ENCODE measurements at regions not wholly inside any gene's neighbourhood (a gene's known extent, or its start where the extent isn't known, plus 50 kb on each side); places are given as distances from the start of the nearest gene placed in this dataset.

DNA sequence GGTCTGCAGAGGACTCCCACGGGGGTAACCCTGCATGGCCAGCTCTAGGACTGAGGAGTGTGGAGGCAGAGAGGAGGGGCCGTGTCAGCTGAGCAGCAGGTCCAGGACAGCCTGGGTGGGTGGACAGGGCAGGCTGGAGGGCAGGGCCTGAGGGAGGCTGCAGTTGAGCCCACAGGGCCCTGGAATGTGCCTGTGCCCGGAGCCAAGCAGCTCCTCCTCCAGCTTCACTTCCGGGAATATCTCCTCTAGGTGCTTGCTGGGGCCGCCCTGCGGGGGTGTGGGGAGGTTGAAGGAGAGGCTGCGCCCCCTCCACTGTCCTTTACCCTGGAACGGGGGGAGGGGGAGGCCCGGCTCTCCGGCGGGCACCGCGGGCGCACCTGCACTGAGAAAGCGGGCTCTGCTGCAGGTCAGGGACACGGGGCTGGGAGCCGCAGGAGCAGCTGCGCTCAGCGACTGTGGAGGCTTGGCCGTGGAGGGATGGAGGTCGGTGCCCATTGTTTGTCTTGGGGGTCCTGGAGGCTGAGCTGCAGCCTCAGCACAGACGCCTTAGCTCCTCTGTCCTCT, 1293.2 kb downstream of the BRD1 start:
- Histone ChIP-seq H3K9me3 (ENCODE audit: low read length) (no peaks in the 10 kb centered on the region), H3K4me3 (ENCODE audit: low read depth in 1 of 2, low read length in 2 of 2) (no peak overlapping the region), H3K27me3 (ENCODE audit: control insufficient read depth in 1 of 2, insufficient read depth in 2 of 2, low read length in 2 of 2) (no peaks in the 10 kb centered on the region), H3K9ac (ENCODE audit: low read length) (no peak overlapping the region), H3K36me3 (ENCODE audit: insufficient read depth, low read length) (no peaks in the 10 kb centered on the region), H3K27ac (ENCODE audit: low read depth, low read length) (no peak overlapping the region), H3K4me1 (ENCODE audit: insufficient read depth, low read length) (no peaks in the 10 kb centered on the region)

DNA sequence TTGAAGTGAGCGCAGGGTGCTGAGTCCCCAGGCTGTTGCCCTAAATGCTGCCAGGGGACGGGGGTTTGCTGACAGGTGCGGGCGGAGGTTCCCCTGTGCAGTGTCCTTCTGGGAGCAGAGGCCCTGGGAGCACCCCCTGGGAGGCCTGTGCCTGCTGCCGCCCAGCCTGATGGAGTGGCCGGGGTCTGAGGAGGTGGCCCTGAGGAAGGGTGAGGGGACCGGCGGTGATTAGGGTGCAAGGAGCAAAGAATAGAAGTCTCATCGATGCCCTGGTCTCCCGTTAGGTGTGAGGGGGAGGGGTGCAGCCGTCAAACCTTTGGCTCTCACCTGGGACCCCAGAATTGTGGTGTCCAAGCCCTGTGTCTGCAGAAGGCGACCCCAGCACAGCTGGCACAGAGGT, 1294.7 kb downstream of the BRD1 start:
- Histone ChIP-seq H3K4me1 (ENCODE audit: insufficient read depth, low read length) (no peaks in the 10 kb centered on the region), H3K27ac (ENCODE audit: low read depth, low read length) (no peak overlapping the region), H3K9ac (ENCODE audit: low read length) (no peak overlapping the region), H3K9me3 (ENCODE audit: low read length) (no peaks in the 10 kb centered on the region), H3K36me3 (ENCODE audit: insufficient read depth, low read length) (no peaks in the 10 kb centered on the region), H3K27me3 (ENCODE audit: control insufficient read depth in 1 of 2, insufficient read depth in 2 of 2, low read length in 2 of 2) (no peaks in the 10 kb centered on the region), H3K4me3 (ENCODE audit: low read depth in 1 of 2, low read length in 2 of 2) (no peak overlapping the region)

GRCh38 chr22:48531761-48532435, 1295.8 kb downstream of the BRD1 start:
- Histone ChIP-seq H3K4me1 (ENCODE audit: insufficient read depth, low read length) (no peaks in the 10 kb centered on the region), H3K36me3 (ENCODE audit: insufficient read depth, low read length) (no peaks in the 10 kb centered on the region), H3K27ac (ENCODE audit: low read depth, low read length) (no peak overlapping the region), H3K9me3 (ENCODE audit: low read length) (no peaks in the 10 kb centered on the region), H3K27me3 (ENCODE audit: control insufficient read depth in 1 of 2, insufficient read depth in 2 of 2, low read length in 2 of 2) (no peaks in the 10 kb centered on the region), H3K4me3 (ENCODE audit: low read depth in 1 of 2, low read length in 2 of 2) (no peak overlapping the region), H3K9ac (ENCODE audit: low read length) (no peak overlapping the region)

DNA sequence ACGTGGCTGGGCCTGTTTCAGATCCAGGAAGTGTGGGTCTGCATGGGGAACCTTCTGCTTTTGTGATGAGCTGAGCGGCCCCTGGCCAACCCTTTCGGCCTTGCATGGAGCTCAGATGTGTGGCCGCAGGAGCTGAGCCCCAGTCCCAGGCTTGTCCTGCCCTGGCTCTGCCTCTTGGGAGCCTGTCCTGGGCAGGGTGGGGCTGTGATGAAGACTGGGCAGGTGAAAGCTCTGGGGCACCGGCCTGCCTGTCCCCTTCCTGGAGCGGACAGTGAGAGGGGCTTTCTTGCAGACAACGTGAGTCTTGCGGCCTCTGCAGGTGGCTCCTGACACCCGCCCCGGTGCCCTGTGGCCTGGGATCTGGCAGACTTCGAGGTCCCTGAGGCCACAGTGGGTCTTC, 1296.6 kb downstream of the BRD1 start:
- Histone ChIP-seq H3K9ac (ENCODE audit: low read length) (no peak overlapping the region), H3K4me3 (ENCODE audit: low read depth in 1 of 2, low read length in 2 of 2) (no peak overlapping the region), H3K9me3 (ENCODE audit: low read length) (no peaks in the 10 kb centered on the region), H3K4me1 (ENCODE audit: insufficient read depth, low read length) (no peaks in the 10 kb centered on the region), H3K27ac (ENCODE audit: low read depth, low read length) (no peak overlapping the region), H3K27me3 (ENCODE audit: control insufficient read depth in 1 of 2, insufficient read depth in 2 of 2, low read length in 2 of 2) (no peaks in the 10 kb centered on the region), H3K36me3 (ENCODE audit: insufficient read depth, low read length) (no peaks in the 10 kb centered on the region)

- H3K9me3 ChIP-seq (ENCODE audit: low read length) = no peaks in the 10 kb centered on the region
- no peak overlapping the region for H3K27ac ChIP-seq (ENCODE audit: low read depth, low read length)
- no peak overlapping the region for H3K9ac ChIP-seq (ENCODE audit: low read length)
- H3K4me1 ChIP-seq (ENCODE audit: insufficient read depth, low read length) = no peaks in the 10 kb centered on the region
- H3K27me3 ChIP-seq (ENCODE audit: control insufficient read depth in 1 of 2, insufficient read depth in 2 of 2, low read length in 2 of 2) = no peaks in the 10 kb centered on the region
- no peak overlapping the region for H3K4me3 ChIP-seq (ENCODE audit: low read depth in 1 of 2, low read length in 2 of 2)
- H3K36me3 ChIP-seq (ENCODE audit: insufficient read depth, low read length) = no peaks in the 10 kb centered on the region
Observed at GRCh38 chr22:48530666-48531065, 1297.0 kb downstream of the BRD1 start.

DNA sequence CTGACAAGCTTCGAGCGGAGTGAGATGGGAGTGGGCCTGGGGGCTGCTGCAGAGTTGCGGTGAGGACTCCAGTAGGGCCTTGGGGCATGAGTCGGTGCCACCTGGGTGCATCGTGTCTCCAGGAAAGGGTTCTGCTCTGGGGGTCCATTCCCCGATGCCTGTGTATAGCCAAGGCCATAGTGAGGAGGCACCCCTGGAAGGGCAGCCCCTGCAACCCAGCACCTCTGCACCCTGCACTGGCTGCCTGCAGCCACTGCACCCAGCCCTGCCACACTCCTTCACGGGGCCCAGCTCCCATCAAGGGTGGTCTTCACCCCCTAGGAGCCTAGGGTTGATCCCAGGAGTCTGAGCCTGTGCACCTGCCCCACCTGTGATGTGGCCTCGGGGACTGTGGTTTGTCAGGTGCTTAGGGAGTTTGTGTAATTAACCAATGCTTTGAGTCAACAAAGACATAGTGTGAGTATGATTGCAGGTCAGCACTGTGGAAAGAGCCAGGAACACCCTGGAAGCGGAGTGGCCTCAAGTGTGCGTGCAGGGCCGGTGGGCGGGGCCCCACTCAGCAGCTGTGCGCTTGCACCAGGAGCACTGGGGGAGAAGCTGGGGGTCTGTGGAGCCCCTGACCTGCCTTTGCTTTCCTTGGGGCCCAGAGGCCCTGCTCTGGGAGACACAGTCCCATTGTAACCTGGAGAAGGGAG, 1299.3 kb downstream of the BRD1 start:
- Histone ChIP-seq H3K9ac (ENCODE audit: low read length) (no peak overlapping the region), H3K4me1 (ENCODE audit: insufficient read depth, low read length) (no peaks in the 10 kb centered on the region), H3K9me3 (ENCODE audit: low read length) (no peaks in the 10 kb centered on the region), H3K27me3 (ENCODE audit: control insufficient read depth in 1 of 2, insufficient read depth in 2 of 2, low read length in 2 of 2) (no peaks in the 10 kb centered on the region), H3K27ac (ENCODE audit: low read depth, low read length) (no peak overlapping the region), H3K4me3 (ENCODE audit: low read depth in 1 of 2, low read length in 2 of 2) (no peak overlapping the region), H3K36me3 (ENCODE audit: insufficient read depth, low read length) (no peaks in the 10 kb centered on the region)

- no peaks in the 10 kb centered on the region for H3K4me1 ChIP-seq (ENCODE audit: insufficient read depth, low read length)
- H3K9me3 ChIP-seq (ENCODE audit: low read length) = no peaks in the 10 kb centered on the region
- no peak overlapping the region for H3K4me3 ChIP-seq (ENCODE audit: low read depth in 1 of 2, low read length in 2 of 2)
- no peak overlapping the region for H3K27ac ChIP-seq (ENCODE audit: low read depth, low read length)
- no peaks in the 10 kb centered on the region for H3K36me3 ChIP-seq (ENCODE audit: insufficient read depth, low read length)
- no peak overlapping the region for H3K9ac ChIP-seq (ENCODE audit: low read length)
- no peaks in the 10 kb centered on the region for H3K27me3 ChIP-seq (ENCODE audit: control insufficient read depth in 1 of 2, insufficient read depth in 2 of 2, low read length in 2 of 2)
Observed at GRCh38 chr22:48523761-48524160, 1303.9 kb downstream of the BRD1 start.

DNA sequence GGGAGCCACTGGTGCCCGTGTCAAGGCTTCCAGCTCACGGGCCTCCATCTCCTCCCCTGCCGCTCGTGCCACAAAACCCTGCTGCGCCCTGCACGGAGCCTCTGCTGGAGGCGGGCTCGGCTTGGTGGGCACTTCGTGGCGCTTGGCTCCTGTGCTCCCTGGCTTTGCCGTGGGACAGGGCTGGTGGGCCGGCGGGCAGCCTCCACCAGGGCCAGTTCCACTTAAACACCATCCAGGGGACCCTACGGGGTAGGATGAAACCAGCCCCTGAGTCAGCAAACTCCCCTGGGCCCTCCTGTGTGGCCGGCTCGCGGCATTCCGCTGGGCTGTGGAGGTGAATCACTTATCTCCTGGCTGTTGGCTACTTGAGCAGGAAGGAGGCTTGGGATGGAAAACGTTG, 1304.6 kb downstream of the BRD1 start:
- H3K27me3 ChIP-seq (ENCODE audit: control insufficient read depth in 1 of 2, insufficient read depth in 2 of 2, low read length in 2 of 2) = no peaks in the 10 kb centered on the region
- no peaks in the 10 kb centered on the region for H3K4me1 ChIP-seq (ENCODE audit: insufficient read depth, low read length)
- H3K9me3 ChIP-seq (ENCODE audit: low read length) = no peaks in the 10 kb centered on the region
- H3K27ac ChIP-seq (ENCODE audit: low read depth, low read length) = no peak overlapping the region
- no peak overlapping the region for H3K9ac ChIP-seq (ENCODE audit: low read length)
- no peaks in the 10 kb centered on the region for H3K36me3 ChIP-seq (ENCODE audit: insufficient read depth, low read length)
- H3K4me3 ChIP-seq (ENCODE audit: low read depth in 1 of 2, low read length in 2 of 2) = no peak overlapping the region

DNA sequence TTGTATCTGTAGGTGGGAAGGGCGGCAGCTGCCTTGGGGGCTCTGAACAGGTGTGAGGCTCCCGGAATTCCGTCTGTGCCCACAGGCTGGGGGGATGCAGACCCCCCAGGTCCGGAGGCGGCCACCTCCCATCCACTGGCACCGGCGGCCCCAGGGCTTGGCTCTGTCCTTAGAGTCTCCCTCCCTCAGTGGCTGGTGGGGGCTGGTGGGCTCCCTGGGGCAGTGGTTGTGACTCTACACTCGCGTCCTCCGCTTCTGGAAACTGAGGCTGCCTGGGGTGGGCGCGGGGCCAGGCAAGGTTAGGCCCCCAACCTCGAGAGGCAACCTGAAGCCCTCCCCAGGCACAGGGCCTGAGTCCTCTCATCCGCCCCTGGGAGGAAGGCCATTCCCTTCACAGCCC, 1305.4 kb downstream of the BRD1 start:
- H3K4me3 ChIP-seq (ENCODE audit: low read depth in 1 of 2, low read length in 2 of 2) = no peak overlapping the region
- H3K9me3 ChIP-seq (ENCODE audit: low read length) = no peaks in the 10 kb centered on the region
- H3K9ac ChIP-seq (ENCODE audit: low read length) = no peak overlapping the region
- H3K27me3 ChIP-seq (ENCODE audit: control insufficient read depth in 1 of 2, insufficient read depth in 2 of 2, low read length in 2 of 2) = no peaks in the 10 kb centered on the region
- H3K36me3 ChIP-seq (ENCODE audit: insufficient read depth, low read length) = no peaks in the 10 kb centered on the region
- H3K4me1 ChIP-seq (ENCODE audit: insufficient read depth, low read length) = no peaks in the 10 kb centered on the region
- no peak overlapping the region for H3K27ac ChIP-seq (ENCODE audit: low read depth, low read length)

GRCh38 chr22:48520884-48521588, 1306.6 kb downstream of the BRD1 start:
- Histone ChIP-seq H3K9ac (ENCODE audit: low read length) (no peak overlapping the region), H3K36me3 (ENCODE audit: insufficient read depth, low read length) (no peaks in the 10 kb centered on the region), H3K27me3 (ENCODE audit: control insufficient read depth in 1 of 2, insufficient read depth in 2 of 2, low read length in 2 of 2) (no peaks in the 10 kb centered on the region), H3K9me3 (ENCODE audit: low read length) (no peaks in the 10 kb centered on the region), H3K4me1 (ENCODE audit: insufficient read depth, low read length) (no peaks in the 10 kb centered on the region), H3K4me3 (ENCODE audit: low read depth in 1 of 2, low read length in 2 of 2) (no peak overlapping the region), H3K27ac (ENCODE audit: low read depth, low read length) (no peak overlapping the region)

- no peak overlapping the region for H3K27ac ChIP-seq (ENCODE audit: low read depth, low read length)
- H3K27me3 ChIP-seq (ENCODE audit: control insufficient read depth in 1 of 2, insufficient read depth in 2 of 2, low read length in 2 of 2) = no peaks in the 10 kb centered on the region
- H3K9me3 ChIP-seq (ENCODE audit: low read length) = no peaks in the 10 kb centered on the region
- H3K4me3 ChIP-seq (ENCODE audit: low read depth in 1 of 2, low read length in 2 of 2) = no peak overlapping the region
- no peaks in the 10 kb centered on the region for H3K4me1 ChIP-seq (ENCODE audit: insufficient read depth, low read length)
- no peak overlapping the region for H3K9ac ChIP-seq (ENCODE audit: low read length)
- H3K36me3 ChIP-seq (ENCODE audit: insufficient read depth, low read length) = no peaks in the 10 kb centered on the region
Observed at GRCh38 chr22:48520207-48520606, 1307.5 kb downstream of the BRD1 start.
